Endothelial cell of umbilical vein (primary cell): ENCODE measurements at regions not wholly inside any gene's neighbourhood (a gene's known extent, or its start where the extent isn't known, plus 50 kb on each side); places are given as distances from the start of the nearest gene placed in this dataset.

Experiments
- BruUV-seq: library from RNA; stranded (reverse); fragments of 400-500 nt; replicated peaks from 2 replicates; lab custom pipeline; 2021; lab: Mats Ljungman, UMichigan
- CTCF ChIA-PET: fragments of 300-600, 350-600 bp; sonication (Branson Sonifier 250); formaldehyde crosslinking; loops from one replicate; lab custom pipeline; 2021; ENCODE audit warnings: antibody characterized with exemption, inconsistent platforms; lab: Charles Lee
- POLR2A ChIA-PET: fragments of 300-600, 350-600 bp; sonication (Branson Sonifier 250); formaldehyde crosslinking; loops from one replicate; lab custom pipeline; 2021; ENCODE audit warnings: antibody characterized with exemption, inconsistent platforms; lab: Charles Lee
- DNase-seq: peaks from one replicate; pipeline ENCODE4 v3.0.0-alpha.2; 2011; ENCODE audit warnings: low read depth, low spot score
- FAIRE-seq: peaks from 2 replicates; lab custom pipeline; 2011; peaks lifted over from hg19 to GRCh38; lab: Jason Lieb, UNC
- H2AFZ ChIP-seq: 2 replicates; pipeline ENCODE4 v1.6.0; 2012; ENCODE audit warnings: low read depth, low read length, control low read depth, inconsistent platforms
- H3K27ac ChIP-seq: 2 replicates; pipeline ENCODE4 v1.5.1; 2011; ENCODE audit warnings: low read depth, mild to moderate bottlenecking, control low read depth, low read length, moderate library complexity; ENCODE audit not compliant: insufficient read depth
- H3K27me3 ChIP-seq, 2 experiments: 2 replicates each; pipeline versions ENCODE4 v1.6.0 to v1.6.1; 2011; ENCODE audit warnings: low read length in 2 of 2, mixed read lengths in 1 of 2; ENCODE audit not compliant: control insufficient read depth in 2 of 2, insufficient read depth in 2 of 2
- H3K36me3 ChIP-seq, 2 experiments: 2 replicates in 1 of 2; 3 replicates in 1 of 2; pipeline ENCODE4 v1.5.1; 2011; ENCODE audit warnings: low read length in 2 of 2, mild to moderate bottlenecking in 1 of 2, moderate library complexity in 1 of 2; ENCODE audit not compliant: control insufficient read depth in 2 of 2, insufficient read depth in 2 of 2; ENCODE audit errors: extremely low read depth in 1 of 2
- H3K4me1 ChIP-seq: 3 replicates; pipeline ENCODE4 v1.5.1; 2011; ENCODE audit warnings: mild to moderate bottlenecking, low read length; ENCODE audit not compliant: control insufficient read depth, insufficient read depth; ENCODE audit errors: extremely low read depth
- H3K4me2 ChIP-seq: 2 replicates; pipeline ENCODE4 v1.6.1; 2011; ENCODE audit warnings: low read length, control low read depth, mixed read lengths; ENCODE audit not compliant: insufficient read depth
- H3K4me3 ChIP-seq, 3 experiments: fragments of 200-600 bp in 1 of 3; sonication (generic), shearing (Covaris generic) in 1 of 3; replicated peaks in 1 of 3; 2 replicates each; pipeline ENCODE4 v1.5.1; 2011 to 2016; ENCODE audit warnings: control low read depth in 3 of 3, low read length in 3 of 3, mild to moderate bottlenecking in 2 of 3, inconsistent platforms in 1 of 3, low read depth in 1 of 3, moderate library complexity in 1 of 3; ENCODE audit not compliant: insufficient read depth in 1 of 3
- H3K79me2 ChIP-seq: 2 replicates; pipeline ENCODE4 v1.6.0; 2012; ENCODE audit warnings: low read length, inconsistent platforms; ENCODE audit not compliant: control insufficient read depth, insufficient read depth
- H3K9ac ChIP-seq: replicated peaks from 2 replicates; pipeline ENCODE3; 2011; ENCODE audit warnings: low read length, control low read depth; ENCODE audit not compliant: insufficient read depth; ENCODE audit errors: extremely low read depth
- H3K9me1 ChIP-seq: replicated peaks from 3 replicates; pipeline ENCODE4 v1.6.0; 2011; ENCODE audit warnings: mild to moderate bottlenecking, low read length; ENCODE audit not compliant: control insufficient read depth, insufficient read depth; ENCODE audit errors: extremely low read depth
- H3K9me3 ChIP-seq: replicated peaks from 2 replicates; pipeline ENCODE4 v1.5.1; 2012; ENCODE audit warnings: low read length, inconsistent platforms; ENCODE audit not compliant: control insufficient read depth, insufficient read depth
- H4K20me1 ChIP-seq: replicated peaks from 2 replicates; pipeline ENCODE3; 2011; ENCODE audit warnings: mild to moderate bottlenecking, low read length; ENCODE audit not compliant: control insufficient read depth, insufficient read depth; ENCODE audit errors: extremely low read depth
- CTCF ChIP-seq, 2 donors: IDR thresholded peaks; 1 replicate in 1 of 2; 2 replicates in 1 of 2; pipeline ENCODE4 v1.5.1; 2011; ENCODE audit warnings: low read length in 2 of 2, mild to moderate bottlenecking in 2 of 2, moderate library complexity in 2 of 2, control low read depth in 1 of 2, inconsistent platforms in 1 of 2, low read depth in 1 of 2; ENCODE audit not compliant: insufficient read depth in 1 of 2; ENCODE audit errors: extremely low read depth in 1 of 2
- EZH2 ChIP-seq: IDR thresholded peaks from 2 replicates; pipeline ENCODE4 v1.6.1; 2012; ENCODE audit warnings: borderline replicate concordance, low read depth, mild to moderate bottlenecking, moderate library complexity, low read length, inconsistent platforms; ENCODE audit not compliant: severe bottlenecking
- FOS ChIP-seq: IDR thresholded peaks from 2 replicates; pipeline ENCODE4 v1.6.1; 2011; ENCODE audit warnings: mild to moderate bottlenecking, low read length, moderate library complexity, borderline replicate concordance; ENCODE audit not compliant: insufficient read depth
- GATA2 ChIP-seq: IDR thresholded peaks from 2 replicates; pipeline ENCODE4 v1.7.0; 2011; ENCODE audit warnings: low read depth, mild to moderate bottlenecking, moderate library complexity, mixed read lengths, low read length; ENCODE audit not compliant: insufficient read length, insufficient read depth
- JUN ChIP-seq: IDR thresholded peaks from 2 replicates; pipeline ENCODE4 v1.6.1; 2011; ENCODE audit warnings: borderline replicate concordance, low read depth; ENCODE audit not compliant: insufficient read length, insufficient read depth
- MYC ChIP-seq: IDR thresholded peaks from one replicate; pipeline ENCODE4 v1.6.1; 2011; ENCODE audit warnings: mild to moderate bottlenecking, low read depth, low read length
- POLR2A ChIP-seq: IDR thresholded peaks from 2 replicates; pipeline ENCODE4 v1.6.1; 2012; ENCODE audit warnings: low read depth, mild to moderate bottlenecking, control low read depth, low read length
- POLR2AphosphoS5 ChIP-seq: IDR thresholded peaks from 2 replicates; pipeline ENCODE4 v1.6.1; 2012; ENCODE audit warnings: low read depth, mild to moderate bottlenecking, control low read depth, low read length, moderate library complexity; ENCODE audit not compliant: insufficient read depth
- dilution Hi-C: fragments of 300-500 bp; cut with MboI; formaldehyde crosslinking; loops from one replicate; pipeline ENCODE4 v1.15.0; 2019; ENCODE audit warnings: low sequenced_read_pairs; ENCODE audit not compliant: extremely low pct_ligation_motif_present
- intact Hi-C: fragments of 100-400 bp; cut with micrococcal nuclease; formaldehyde crosslinking; loops from one replicate; pipeline ENCODE4 v1.10.0; 2022
- TF ChIP-seq, protein P1 (sequence below): IDR thresholded peaks from 2 replicates; pipeline ENCODE4 v1.6.1; 2011; ENCODE audit not compliant: insufficient read depth, insufficient read length

- Histone ChIP-seq H4K20me1 (no peaks in the 10 kb centered on the region), H3K9me1 (no peaks in the 10 kb centered on the region), H3K9ac (no peak overlapping the region), H2AFZ (no peak overlapping the region), H3K36me3 (no peaks in the 10 kb centered on the region), H3K27ac (no peak overlapping the region), H3K79me2 (no peaks in the 10 kb centered on the region), H3K4me2 (no peak overlapping the region), H3K4me3 (no peak overlapping the region), H3K4me1 (no peaks in the 10 kb centered on the region), H3K27me3 (no peaks in the 10 kb centered on the region), H3K9me3 (no peaks in the 10 kb centered on the region)
- TF ChIP-seq, protein P1, sequence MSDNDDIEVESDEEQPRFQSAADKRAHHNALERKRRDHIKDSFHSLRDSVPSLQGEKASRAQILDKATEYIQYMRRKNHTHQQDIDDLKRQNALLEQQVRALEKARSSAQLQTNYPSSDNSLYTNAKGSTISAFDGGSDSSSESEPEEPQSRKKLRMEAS, result no peak
- TF ChIP-seq FOS (no peak), CTCF (IDR thresholded peaks at IDR 0.05; ENCODE audit: extremely low read depth in 1 of 2, insufficient read depth in 1 of 2, low read depth in 1 of 2, low read length in 2 of 2) (no peak), EZH2 (no peak), GATA2 (no peak), POLR2AphosphoS5 (no peak), JUN (no peak), POLR2A (no peak), MYC (no peak)
- intact Hi-C loops, result loop anchor here (10.0 kb wide), 1 partner anchor 353 kb away; no protein-coding TSS in a partner anchor
- ChIA-PET CTCF (interaction anchor here (0.8 kb wide), 1 partner anchor 35 kb away, joined by 3 read pairs; no protein-coding TSS in a partner anchor), POLR2A (no interaction called here)
- FAIRE-seq (no peak), DNase-seq (no peak)
- BruUV-seq, result no TSS peak
- dilution Hi-C loops, result no loop called here
Observed at GRCh38 chr3:159451482-159451881, 537.2 kb upstream of the IL12A start.
